ENCODE measurements at regions not wholly inside any gene's neighbourhood (a gene's known extent, or its start where the extent isn't known, plus 50 kb on each side); places are given as distances from the start of the nearest gene placed in this dataset.
A peak's percentile ranks its signal among the peaks of the same experiment; 100 is the strongest.

DNA sequence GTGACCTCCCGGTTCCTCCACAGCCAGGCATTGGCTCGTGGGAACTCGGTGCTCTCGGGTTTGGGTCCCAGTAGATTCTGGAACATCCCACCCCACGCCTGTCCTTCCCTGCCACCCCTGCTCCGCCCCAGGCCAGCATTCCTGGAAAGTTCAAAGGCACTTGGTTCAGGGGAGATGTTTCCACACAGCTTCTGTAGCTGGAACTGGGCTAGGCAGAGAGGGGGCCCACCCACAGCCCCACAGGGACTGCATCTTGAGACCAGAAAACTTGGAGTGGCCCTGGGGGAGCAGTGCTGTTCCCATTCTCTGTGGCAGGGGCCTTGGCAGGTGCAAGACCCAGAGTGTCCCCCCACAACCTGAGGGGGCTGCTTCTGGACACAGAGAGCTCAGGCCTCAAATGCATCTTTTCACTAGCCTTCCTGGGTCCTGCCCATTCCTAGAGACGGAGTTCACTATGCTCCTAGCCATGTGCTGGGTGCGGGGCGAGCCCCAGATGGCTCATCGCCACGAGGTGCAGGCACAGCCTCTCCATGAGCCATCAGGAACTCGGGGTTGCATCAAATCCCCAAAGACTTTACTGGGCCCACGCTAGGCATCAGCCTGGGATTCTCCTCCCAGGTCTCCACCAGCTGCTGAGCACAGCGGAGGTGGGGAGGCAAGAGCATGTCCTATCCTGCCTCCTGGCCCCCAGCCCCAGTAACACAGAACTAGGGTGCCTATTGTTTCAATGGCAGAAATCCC lies 68.7 kb downstream of the ZFP36L2 start:
- H3K9me3 ChIP-seq = no peaks in the 10 kb centered on the region
- intact Hi-C loops (cut with DNase I) = no loop called here
- H3K4me1 ChIP-seq = peaks cover 66% of the 10 kb centered on the region
- no peaks in the 10 kb centered on the region for H3K27me3 ChIP-seq
- no peak overlapping the region for H3K4me3 ChIP-seq
- H3K27ac ChIP-seq = peak overlapping the region; percentile 84 to 95 (median 91)
- no peak for TF ChIP-seq POLR2A (IDR thresholded peaks at IDR 0.05)
- TF ChIP-seq, protein P1, sequence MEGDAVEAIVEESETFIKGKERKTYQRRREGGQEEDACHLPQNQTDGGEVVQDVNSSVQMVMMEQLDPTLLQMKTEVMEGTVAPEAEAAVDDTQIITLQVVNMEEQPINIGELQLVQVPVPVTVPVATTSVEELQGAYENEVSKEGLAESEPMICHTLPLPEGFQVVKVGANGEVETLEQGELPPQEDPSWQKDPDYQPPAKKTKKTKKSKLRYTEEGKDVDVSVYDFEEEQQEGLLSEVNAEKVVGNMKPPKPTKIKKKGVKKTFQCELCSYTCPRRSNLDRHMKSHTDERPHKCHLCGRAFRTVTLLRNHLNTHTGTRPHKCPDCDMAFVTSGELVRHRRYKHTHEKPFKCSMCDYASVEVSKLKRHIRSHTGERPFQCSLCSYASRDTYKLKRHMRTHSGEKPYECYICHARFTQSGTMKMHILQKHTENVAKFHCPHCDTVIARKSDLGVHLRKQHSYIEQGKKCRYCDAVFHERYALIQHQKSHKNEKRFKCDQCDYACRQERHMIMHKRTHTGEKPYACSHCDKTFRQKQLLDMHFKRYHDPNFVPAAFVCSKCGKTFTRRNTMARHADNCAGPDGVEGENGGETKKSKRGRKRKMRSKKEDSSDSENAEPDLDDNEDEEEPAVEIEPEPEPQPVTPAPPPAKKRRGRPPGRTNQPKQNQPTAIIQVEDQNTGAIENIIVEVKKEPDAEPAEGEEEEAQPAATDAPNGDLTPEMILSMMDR (IDR thresholded peaks at IDR 0.05) = no peak
- no peaks in the 10 kb centered on the region for H3K36me3 ChIP-seq (replicated peaks in 1 of 2; ENCODE audit: insufficient read depth in 1 of 2, low read depth in 2 of 2)
- WGBS, 2 donors = 84 to 85% methylated on average over 8 to 14 of the region's 14 CpGs
- DNase-seq (no peak), ATAC-seq (no peak)

DNA sequence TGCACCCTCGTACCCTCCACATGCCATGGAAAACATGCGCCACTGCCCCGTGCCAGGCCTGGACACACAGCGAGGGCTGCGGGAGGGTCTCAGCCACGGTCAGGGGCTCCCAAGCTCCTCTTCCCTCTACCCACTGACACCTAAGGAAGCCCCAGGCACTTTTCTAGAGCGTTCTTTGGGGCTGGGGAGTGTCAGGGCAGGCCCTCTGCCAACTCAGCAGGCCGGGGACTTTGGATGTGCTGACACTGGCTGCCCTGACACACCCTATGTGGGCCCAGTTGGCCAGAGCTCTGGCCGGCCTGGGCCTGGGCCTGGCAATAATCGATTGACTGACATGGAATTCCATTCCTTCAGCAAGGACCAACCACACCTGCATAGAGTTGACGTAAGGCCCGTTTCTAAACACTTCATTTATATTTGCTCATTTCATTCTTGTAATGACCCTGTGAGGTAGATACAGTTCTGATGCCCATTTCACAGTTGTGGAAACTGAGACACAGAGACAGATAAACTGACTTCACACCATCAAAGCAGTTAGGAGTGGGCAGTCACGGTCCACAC lies 70.5 kb downstream of the ZFP36L2 start:
- Histone ChIP-seq H3K4me3 (no peak overlapping the region), H3K27me3 (no peaks in the 10 kb centered on the region), H3K27ac (no peak overlapping the region), H3K36me3 (replicated peaks in 1 of 2; ENCODE audit: insufficient read depth in 1 of 2, low read depth in 2 of 2) (no peaks in the 10 kb centered on the region), H3K9me3 (no peaks in the 10 kb centered on the region), H3K4me1 (peaks cover 54% of the 10 kb centered on the region)
- peak in 1 of 4 donors; percentile 47 for DNase-seq
- intact Hi-C loops (cut with DNase I) = no loop called here
- no peak for ATAC-seq
- TF ChIP-seq, protein P1 (IDR thresholded peaks at IDR 0.05) = no peak
- WGBS, 2 donors = 80 to 88% methylated on average over 13 of the region's 13 CpGs

DNA sequence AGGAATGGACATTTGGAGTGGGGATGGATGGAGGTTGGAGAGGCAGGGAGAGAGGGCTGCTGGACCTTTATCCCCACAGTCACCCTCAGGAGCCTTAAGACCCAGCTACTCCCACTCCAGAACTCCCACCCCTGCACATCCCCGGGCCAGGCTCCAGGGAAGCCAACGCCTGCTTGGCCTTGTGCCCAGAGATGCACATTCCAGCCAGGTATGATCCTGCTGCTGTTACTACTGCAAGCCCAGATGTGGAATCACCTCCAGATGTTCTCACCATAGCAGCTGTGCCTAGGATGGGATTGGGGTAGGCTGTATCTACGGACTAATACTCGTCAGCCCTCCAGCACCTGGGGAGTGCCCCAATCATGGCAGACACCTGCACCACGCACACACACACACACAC lies 71.7 kb downstream of the ZFP36L2 start:
- H3K27ac ChIP-seq = no peak overlapping the region
- H3K27me3 ChIP-seq = no peaks in the 10 kb centered on the region
- H3K4me1 ChIP-seq = peaks cover 42% of the 10 kb centered on the region
- DNase-seq (peak in 1 of 4 donors; percentile 19), ATAC-seq (no peak)
- 50 to 76% methylated on average over 2 to 5 of the region's 5 CpGs for WGBS, 2 donors
- no peak overlapping the region for H3K4me3 ChIP-seq
- no peaks in the 10 kb centered on the region for H3K36me3 ChIP-seq (replicated peaks in 1 of 2; ENCODE audit: insufficient read depth in 1 of 2, low read depth in 2 of 2)
- no peaks in the 10 kb centered on the region for H3K9me3 ChIP-seq
- no peak for TF ChIP-seq POLR2A (IDR thresholded peaks at IDR 0.05)
- TF ChIP-seq, protein P1 (IDR thresholded peaks at IDR 0.05) = no peak
- intact Hi-C loops (cut with DNase I) = no loop called here

DNA sequence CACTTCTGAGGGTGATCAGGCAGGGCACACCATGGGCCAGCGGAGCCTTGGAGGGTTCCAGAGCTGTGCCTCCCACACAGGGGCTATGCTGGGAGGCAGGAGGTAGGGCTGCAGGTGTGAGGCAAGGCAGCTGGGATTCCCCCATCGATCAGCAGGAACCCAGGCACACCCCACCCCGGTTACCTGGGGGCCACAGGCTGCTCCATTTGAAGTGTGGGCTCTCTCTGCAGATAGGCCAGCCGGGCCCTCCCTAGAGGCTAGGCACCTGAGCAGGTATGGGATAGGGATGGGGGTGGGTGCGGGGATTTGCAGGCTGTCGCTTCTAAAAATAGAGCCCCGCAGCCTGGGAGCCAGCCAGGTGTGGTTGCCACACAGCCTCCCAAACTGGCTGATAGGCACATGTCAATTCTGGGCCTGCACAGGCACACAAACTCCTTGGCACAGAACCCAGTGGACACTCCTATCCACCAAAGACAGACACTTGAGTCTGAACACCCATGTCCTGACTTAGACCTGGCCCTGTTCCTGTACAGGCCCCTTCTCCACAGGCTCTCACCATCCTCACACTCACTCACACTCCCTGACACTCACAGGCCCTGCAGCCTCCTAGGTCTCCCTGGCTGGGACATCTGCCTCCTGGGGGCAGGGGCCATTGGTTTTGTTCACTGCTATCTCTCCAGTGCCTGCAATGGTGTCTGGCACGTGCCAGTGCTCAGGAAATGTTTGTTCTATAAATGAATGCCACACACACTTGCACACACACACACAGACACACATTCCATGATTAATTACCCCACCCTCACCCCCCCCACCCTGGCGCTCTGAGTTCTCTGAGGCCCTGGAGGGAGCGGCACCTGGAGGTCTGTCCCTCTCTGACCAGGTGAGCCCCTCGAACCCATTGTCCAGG lies 73.4 kb downstream of the ZFP36L2 start:
- Histone ChIP-seq H3K27ac (no peak overlapping the region), H3K4me1 (peaks cover 25% of the 10 kb centered on the region), H3K9me3 (no peaks in the 10 kb centered on the region), H3K36me3 (replicated peaks in 1 of 2; ENCODE audit: insufficient read depth in 1 of 2, low read depth in 2 of 2) (no peaks in the 10 kb centered on the region), H3K4me3 (no peak overlapping the region), H3K27me3 (no peaks in the 10 kb centered on the region)
- TF ChIP-seq, protein P1 (IDR thresholded peaks at IDR 0.05) = no peak
- no peak for TF ChIP-seq POLR2A (IDR thresholded peaks at IDR 0.05)
- ATAC-seq (peak; percentile 28), DNase-seq (peak in 2 of 4 donors; percentile 40 to 68)
- intact Hi-C loops (cut with DNase I) = no loop called here
- WGBS, 2 donors = 39 to 41% methylated on average over 3 to 11 of the region's 11 CpGs

All from body of pancreas (tissue), 4 donors.